HEK293 (cell line): ENCODE measurements at regions not wholly inside any gene's neighbourhood (a gene's known extent, or its start where the extent isn't known, plus 50 kb on each side); places are given as distances from the start of the nearest gene placed in this dataset.

Experiments used
- CTCF ChIA-PET: fragments of 350-600 bp; formaldehyde crosslinking; extraction: SDS; loops from one replicate; lab custom pipeline; 2021; ENCODE audit warnings: antibody characterized with exemption; lab: Yijun Ruan, JAX
- POLR2A ChIA-PET: fragments of 300-600 bp; formaldehyde crosslinking; extraction: SDS; loops from one replicate; lab custom pipeline; 2020; ENCODE audit warnings: antibody characterized with exemption, inconsistent platforms; lab: Yijun Ruan, JAX
- H3K27ac ChIP-seq: fragments of 200-500 bp; sonication (Bioruptor generic); 2 replicates; pipeline ENCODE4 v1.5.1; 2014; ENCODE audit warnings: low read depth, low read length, control low read depth, inconsistent platforms; ENCODE audit errors: extremely low read depth
- H3K36me3 ChIP-seq, 2 experiments: fragments of 200-500 bp in 1 of 2; sonication (Bioruptor generic) in 1 of 2; 1 replicate in 1 of 2; 2 replicates in 1 of 2; pipeline ENCODE4 v1.5.1; 2014 to 2017; ENCODE audit warnings: inconsistent platforms in 2 of 2, low read length in 2 of 2; ENCODE audit not compliant: control insufficient read depth in 2 of 2, insufficient read depth in 1 of 2
- H3K4me1 ChIP-seq: fragments of 200-500 bp; sonication (Bioruptor generic); 2 replicates; pipeline ENCODE4 v1.5.1; 2014; ENCODE audit warnings: mild to moderate bottlenecking, low read length, inconsistent platforms; ENCODE audit not compliant: control insufficient read depth, insufficient read depth
- H3K4me3 ChIP-seq: 2 replicates; pipeline ENCODE4 v1.5.1; 2011; ENCODE audit warnings: low read depth, mild to moderate bottlenecking, control low read depth, low read length, moderate library complexity
- H3K9me3 ChIP-seq: fragments of 200-500 bp; sonication (Bioruptor generic); 2 replicates; pipeline ENCODE4 v1.5.1; 2014; ENCODE audit warnings: low read depth, low read length, inconsistent platforms; ENCODE audit not compliant: control insufficient read depth, insufficient read depth
- FEZF1 ChIP-seq: fragments of 450-650 bp; formaldehyde crosslinking; IDR thresholded peaks from 2 replicates; pipeline ENCODE4 v1.5.1; 2016; ENCODE audit warnings: missing biosample characterization, missing genetic modification characterization
- GFI1B ChIP-seq: fragments of 450-650 bp; formaldehyde crosslinking; IDR thresholded peaks from 2 replicates; pipeline ENCODE4 v1.5.1; 2016; ENCODE audit warnings: missing biosample characterization, missing genetic modification characterization
- HOXA7 ChIP-seq: sonication (generic); formaldehyde crosslinking; IDR thresholded peaks from 2 replicates; pipeline ENCODE4 v1.8.1; 2022; ENCODE audit warnings: missing genetic modification reagents, borderline replicate concordance
- PRDM1 ChIP-seq: fragments of 450-650 bp; formaldehyde crosslinking; IDR thresholded peaks from 2 replicates; pipeline ENCODE4; 2016; ENCODE audit warnings: missing biosample characterization, missing genetic modification characterization
- SP2 ChIP-seq: fragments of 450-650 bp; formaldehyde crosslinking; IDR thresholded peaks from 2 replicates; pipeline ENCODE4 v1.5.1; 2016; ENCODE audit warnings: missing biosample characterization, missing genetic modification characterization
- YY1 ChIP-seq: fragments of 450-650 bp; formaldehyde crosslinking; IDR thresholded peaks from 2 replicates; pipeline ENCODE4 v1.5.1; 2018; ENCODE audit warnings: missing biosample characterization, missing genetic modification characterization
- ZBTB1 ChIP-seq: fragments of 450-650 bp; formaldehyde crosslinking; IDR thresholded peaks from 2 replicates; pipeline ENCODE4 v1.5.1; 2016; ENCODE audit warnings: missing biosample characterization, missing genetic modification characterization
- ZBTB21 ChIP-seq: fragments of 450-650 bp; formaldehyde crosslinking; IDR thresholded peaks from 2 replicates; pipeline ENCODE4 v1.5.1; 2017; ENCODE audit warnings: missing biosample characterization, missing genetic modification characterization
- ZEB2 ChIP-seq: fragments of 450-650 bp; formaldehyde crosslinking; IDR thresholded peaks from 2 replicates; pipeline ENCODE4 v1.5.1; 2016; ENCODE audit warnings: missing biosample characterization, missing genetic modification characterization
- ZFP69B ChIP-seq: fragments of 450-650 bp; formaldehyde crosslinking; IDR thresholded peaks from 2 replicates; pipeline ENCODE4 v1.5.1; 2016; ENCODE audit warnings: missing biosample characterization, missing genetic modification characterization
- ZNF23 ChIP-seq: fragments of 450-650 bp; formaldehyde crosslinking; IDR thresholded peaks from 2 replicates; pipeline ENCODE4 v1.5.1; 2016; ENCODE audit warnings: missing biosample characterization, missing genetic modification characterization, borderline replicate concordance
- ZNF266 ChIP-seq: fragments of 450-650 bp; formaldehyde crosslinking; IDR thresholded peaks from 2 replicates; pipeline ENCODE4 v1.5.1; 2016; ENCODE audit warnings: missing biosample characterization, missing genetic modification characterization, low read depth
- ZNF302 ChIP-seq: fragments of 450-650 bp; formaldehyde crosslinking; IDR thresholded peaks from 2 replicates; pipeline ENCODE4 v1.5.1; 2016; ENCODE audit warnings: missing biosample characterization, missing genetic modification characterization, low read depth
- ZNF404 ChIP-seq: fragments of 450-650 bp; formaldehyde crosslinking; IDR thresholded peaks from 2 replicates; pipeline ENCODE4 v1.5.1; 2017; ENCODE audit warnings: missing biosample characterization, missing genetic modification characterization
- ZNF416 ChIP-seq: fragments of 450-650 bp; formaldehyde crosslinking; IDR thresholded peaks from 2 replicates; pipeline ENCODE4 v1.5.1; 2016; ENCODE audit warnings: missing biosample characterization, missing genetic modification characterization
- ZNF514 ChIP-seq: fragments of 450-650 bp; formaldehyde crosslinking; IDR thresholded peaks from 2 replicates; pipeline ENCODE4 v1.5.1; 2016; ENCODE audit warnings: missing biosample characterization, missing genetic modification characterization
- ZNF544 ChIP-seq: fragments of 450-650 bp; formaldehyde crosslinking; IDR thresholded peaks from 2 replicates; pipeline ENCODE4 v1.5.0; 2017; ENCODE audit warnings: missing biosample characterization, missing genetic modification characterization
- ZNF560 ChIP-seq: fragments of 450-650 bp; formaldehyde crosslinking; IDR thresholded peaks from 2 replicates; pipeline ENCODE4 v1.5.1; 2017; ENCODE audit warnings: missing biosample characterization, missing genetic modification characterization, borderline replicate concordance
- ZNF660 ChIP-seq: fragments of 450-650 bp; IDR thresholded peaks from 2 replicates; pipeline ENCODE4 v1.5.1; 2018; ENCODE audit warnings: missing biosample characterization, mild to moderate bottlenecking, missing genetic modification characterization
- ZNF670 ChIP-seq: fragments of 450-650 bp; formaldehyde crosslinking; IDR thresholded peaks from 2 replicates; pipeline ENCODE4 v1.5.1; 2016; ENCODE audit warnings: missing biosample characterization, missing genetic modification characterization, low read depth
- ZNF707 ChIP-seq: fragments of 450-650 bp; formaldehyde crosslinking; IDR thresholded peaks from 2 replicates; pipeline ENCODE4 v1.5.1; 2016; ENCODE audit warnings: missing biosample characterization, missing genetic modification characterization
- ZNF747 ChIP-seq: fragments of 450-650 bp; formaldehyde crosslinking; IDR thresholded peaks from 2 replicates; pipeline ENCODE4 v1.5.1; 2016; ENCODE audit warnings: missing biosample characterization, missing genetic modification characterization
- ZNF785 ChIP-seq: fragments of 450-650 bp; formaldehyde crosslinking; IDR thresholded peaks from 2 replicates; pipeline ENCODE4 v1.5.1; 2016; ENCODE audit warnings: missing biosample characterization, missing genetic modification characterization
- ZXDB ChIP-seq: fragments of 450-650 bp; formaldehyde crosslinking; IDR thresholded peaks from 2 replicates; pipeline ENCODE4 v1.5.1; 2016; ENCODE audit warnings: missing biosample characterization, missing genetic modification characterization
- TF ChIP-seq, protein P1 (sequence below): fragments of 450-650 bp; formaldehyde crosslinking; IDR thresholded peaks from 2 replicates; pipeline ENCODE4 v1.5.1; 2016; ENCODE audit warnings: missing biosample characterization, missing genetic modification characterization

DNA sequence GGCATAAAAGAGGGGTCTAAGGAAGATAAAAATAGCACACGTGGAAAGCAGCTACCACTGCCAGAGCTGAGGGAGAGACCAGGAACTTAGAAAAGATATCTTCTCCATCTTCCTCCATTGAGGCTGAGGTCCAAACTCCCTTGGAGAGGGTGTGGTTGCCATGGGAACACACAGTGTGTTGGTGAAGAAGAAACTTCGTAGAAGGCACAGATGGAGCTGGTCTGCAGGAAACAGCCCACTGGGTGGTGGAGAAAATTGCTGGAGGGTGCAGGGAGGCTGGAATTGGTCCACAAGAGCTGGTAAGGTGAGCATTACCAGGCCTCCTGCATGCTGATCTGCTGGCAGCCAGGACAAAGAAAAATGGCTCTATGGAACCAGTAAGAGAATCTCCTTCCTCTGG is 191.0 kb downstream of the HRH4 start:
- no peaks in the 10 kb centered on the region for H3K9me3 ChIP-seq
- POLR2A ChIA-PET, result no interaction called here
- TF ChIP-seq ZBTB21 (tag by site-specific recombination), result no peak
- no peak for TF ChIP-seq YY1 (tag by site-specific recombination)
- no peak for TF ChIP-seq HOXA7
- TF ChIP-seq ZFP69B (tag by site-specific recombination), result no peak
- no peak for TF ChIP-seq ZNF266 (tag by site-specific recombination)
- TF ChIP-seq ZNF23 (tag by site-specific recombination), result no peak
- no peak for TF ChIP-seq ZNF514 (tag by site-specific recombination)
- TF ChIP-seq ZNF747 (tag by site-specific recombination), result no peak
- no peak for TF ChIP-seq ZNF707 (tag by site-specific recombination)
- no peak for TF ChIP-seq ZNF544 (tag by site-specific recombination)
- no peak for TF ChIP-seq GFI1B
- no peak for TF ChIP-seq PRDM1 (tag by site-specific recombination)
- TF ChIP-seq, protein P1, sequence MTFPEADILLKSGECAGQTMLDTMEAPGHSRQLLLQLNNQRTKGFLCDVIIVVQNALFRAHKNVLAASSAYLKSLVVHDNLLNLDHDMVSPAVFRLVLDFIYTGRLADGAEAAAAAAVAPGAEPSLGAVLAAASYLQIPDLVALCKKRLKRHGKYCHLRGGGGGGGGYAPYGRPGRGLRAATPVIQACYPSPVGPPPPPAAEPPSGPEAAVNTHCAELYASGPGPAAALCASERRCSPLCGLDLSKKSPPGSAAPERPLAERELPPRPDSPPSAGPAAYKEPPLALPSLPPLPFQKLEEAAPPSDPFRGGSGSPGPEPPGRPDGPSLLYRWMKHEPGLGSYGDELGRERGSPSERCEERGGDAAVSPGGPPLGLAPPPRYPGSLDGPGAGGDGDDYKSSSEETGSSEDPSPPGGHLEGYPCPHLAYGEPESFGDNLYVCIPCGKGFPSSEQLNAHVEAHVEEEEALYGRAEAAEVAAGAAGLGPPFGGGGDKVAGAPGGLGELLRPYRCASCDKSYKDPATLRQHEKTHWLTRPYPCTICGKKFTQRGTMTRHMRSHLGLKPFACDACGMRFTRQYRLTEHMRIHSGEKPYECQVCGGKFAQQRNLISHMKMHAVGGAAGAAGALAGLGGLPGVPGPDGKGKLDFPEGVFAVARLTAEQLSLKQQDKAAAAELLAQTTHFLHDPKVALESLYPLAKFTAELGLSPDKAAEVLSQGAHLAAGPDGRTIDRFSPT, result no peak
- TF ChIP-seq SP2, result no peak
- no peak for TF ChIP-seq ZEB2
- no peak overlapping the region for H3K27ac ChIP-seq
- CTCF ChIA-PET, result interaction anchor here (0.6 kb wide), 1 partner anchor 76 kb away, joined by 4 read pairs; no protein-coding TSS in a partner anchor
- H3K4me3 ChIP-seq, result no peak overlapping the region
- H3K4me1 ChIP-seq, result no peaks in the 10 kb centered on the region
- no peaks in the 10 kb centered on the region for H3K36me3 ChIP-seq

DNA sequence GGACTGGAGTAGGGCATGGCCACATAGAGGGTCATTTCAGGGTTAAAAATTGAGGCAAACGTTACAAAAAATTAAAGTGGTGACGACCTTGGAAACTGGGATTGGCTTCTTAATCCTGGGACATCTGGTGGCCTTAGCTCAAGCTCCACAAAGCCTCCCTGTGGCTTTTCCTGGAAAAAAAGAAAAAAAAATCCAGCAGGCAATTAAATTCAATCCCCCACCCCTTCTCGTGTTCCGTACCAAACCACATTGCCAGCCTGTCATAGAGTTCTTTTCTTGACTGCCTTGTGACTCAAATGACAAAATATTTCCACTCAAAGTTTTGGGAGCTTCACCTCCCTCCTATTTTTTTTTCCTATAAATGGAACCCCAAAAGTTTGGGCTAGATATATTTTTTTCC is 195.6 kb downstream of the HRH4 start:
- Histone ChIP-seq H3K27ac (no peak overlapping the region), H3K4me3 (no peak overlapping the region), H3K4me1 (no peaks in the 10 kb centered on the region; the same call in 1 of the 2 replicates), H3K36me3 (no peaks in the 10 kb centered on the region), H3K9me3 (no peaks in the 10 kb centered on the region)
- POLR2A ChIA-PET, result no interaction called here
- CTCF ChIA-PET, result interaction anchor here (1.4 kb wide), 1 partner anchor 110 kb away, joined by 3 read pairs; no protein-coding TSS in a partner anchor
- no peak for TF ChIP-seq ZNF560 (tag by site-specific recombination)
- TF ChIP-seq ZBTB1 (tag by site-specific recombination), result no peak
- no peak for TF ChIP-seq ZNF785
- no peak for TF ChIP-seq ZXDB (tag by site-specific recombination)
- no peak for TF ChIP-seq ZNF302 (tag by site-specific recombination)
- no peak for TF ChIP-seq ZNF416 (tag by site-specific recombination)
- TF ChIP-seq ZNF660 (tag by site-specific recombination), result no peak
- no peak for TF ChIP-seq FEZF1
- TF ChIP-seq ZNF404 (tag by site-specific recombination), result no peak
- no peak for TF ChIP-seq ZNF670 (tag by site-specific recombination)
